GM12891 (cell line): ENCODE measurements at regions not wholly inside any gene's neighbourhood (a gene's known extent, or its start where the extent isn't known, plus 50 kb on each side); places are given as distances from the start of the nearest gene placed in this dataset.
A peak's percentile ranks its signal among the peaks of the same experiment; 100 is the strongest.

Experiments used
- POLR2A ChIP-seq: IDR thresholded peaks from 2 replicates; pipeline ENCODE4 v1.6.1; 2011; ENCODE audit warnings: low read depth, low read length, control low read depth
- POLR2AphosphoS5 ChIP-seq: IDR thresholded peaks from 2 replicates; pipeline ENCODE4 v1.6.1; 2011; ENCODE audit warnings: low read depth, low read length, control low read depth
- POU2F2 ChIP-seq: IDR thresholded peaks from 2 replicates; pipeline ENCODE4 v1.6.1; 2011; ENCODE audit warnings: low read depth, mild to moderate bottlenecking, control low read depth, low read length, moderate library complexity
- SPI1 ChIP-seq: IDR thresholded peaks from 2 replicates; pipeline ENCODE4 v1.6.1; 2011; ENCODE audit warnings: low read depth, low read length, control low read depth
- TAF1 ChIP-seq: IDR thresholded peaks from 2 replicates; pipeline ENCODE4 v1.6.1; 2011; ENCODE audit warnings: low read depth, low read length, control low read depth

DNA sequence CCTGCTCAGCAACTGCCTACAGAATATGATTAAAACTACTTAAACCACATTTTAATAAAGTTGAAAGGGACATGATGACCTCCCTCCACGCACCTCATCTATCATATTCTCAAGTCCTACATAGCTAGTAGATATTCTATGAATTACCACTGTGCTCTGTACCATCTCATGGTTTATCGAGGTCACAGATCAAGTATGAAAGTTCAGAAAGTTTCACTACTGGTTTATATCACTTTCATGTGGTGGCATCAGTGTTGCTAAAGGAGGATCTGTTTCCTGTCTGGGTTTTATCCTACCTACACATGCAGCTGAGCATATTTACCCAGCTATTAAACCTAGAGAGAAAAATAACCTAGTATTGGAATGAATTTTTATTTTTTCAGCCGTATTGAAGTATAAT lies 214.9 kb upstream of the MON1B start:
- TF ChIP-seq POLR2A (no peak), SPI1 (peak; percentile 17; the same call in 1 of the 2 replicates), TAF1 (no peak), POLR2AphosphoS5 (no peak), POU2F2 (no peak)
